ENCODE measurements at regions not wholly inside any gene's neighbourhood (a gene's known extent, or its start where the extent isn't known, plus 50 kb on each side); places are given as distances from the start of the nearest gene placed in this dataset.

GRCh38 chr7:140242057-140243031, 65.6 kb upstream of the KDM7A start:
- no peak for DNase-seq (ENCODE audit: low read depth in 2 of 2)

DNA sequence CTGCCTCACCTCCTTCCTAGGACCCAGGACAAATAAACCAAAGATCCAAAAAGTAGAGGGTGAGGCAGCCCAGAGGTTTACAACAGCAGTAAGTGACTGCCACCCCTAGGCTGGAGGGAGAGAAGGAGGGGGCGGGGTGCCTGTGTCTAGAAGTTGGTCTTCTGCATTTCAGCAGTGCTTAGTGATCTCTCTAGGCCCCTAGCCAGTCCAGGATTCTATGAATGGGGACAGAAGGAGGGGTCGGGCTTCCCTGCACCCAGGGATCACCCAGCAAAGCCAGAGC, 62.8 kb upstream of the KDM7A start:
- no peak for DNase-seq (ENCODE audit: low read depth in 2 of 2)

- no peak for DNase-seq (ENCODE audit: low read depth in 2 of 2)
Observed at GRCh38 chr7:140238778-140239652, 62.2 kb upstream of the KDM7A start.

DNA sequence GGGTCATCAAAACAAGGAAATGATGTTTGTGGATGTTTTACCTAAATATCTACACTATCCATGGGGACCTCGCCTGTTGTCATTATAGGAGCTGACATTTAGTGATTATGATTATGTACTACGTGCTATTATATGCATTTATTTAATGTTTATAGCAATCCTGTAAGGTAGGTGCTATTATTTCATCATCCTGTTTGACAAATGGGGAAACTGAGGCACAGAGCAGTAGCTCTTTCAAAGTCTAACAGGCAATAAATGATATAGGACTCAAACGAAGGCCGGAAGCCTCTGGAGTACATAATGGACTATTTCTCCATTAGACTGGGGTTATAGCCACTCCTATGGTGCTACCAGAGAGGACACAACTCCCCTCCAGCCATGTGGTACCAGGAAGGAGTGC, 60.6 kb upstream of the KDM7A start:
- DNase-seq (ENCODE audit: low read depth in 2 of 2) = no peak

- no peak for DNase-seq (ENCODE audit: low read depth in 2 of 2)
Observed at GRCh38 chr7:140236626-140237025, 59.8 kb upstream of the KDM7A start.

GRCh38 chr7:140235114-140235513, 58.3 kb upstream of the KDM7A start:
- DNase-seq (ENCODE audit: low read depth in 2 of 2) = no peak

DNA sequence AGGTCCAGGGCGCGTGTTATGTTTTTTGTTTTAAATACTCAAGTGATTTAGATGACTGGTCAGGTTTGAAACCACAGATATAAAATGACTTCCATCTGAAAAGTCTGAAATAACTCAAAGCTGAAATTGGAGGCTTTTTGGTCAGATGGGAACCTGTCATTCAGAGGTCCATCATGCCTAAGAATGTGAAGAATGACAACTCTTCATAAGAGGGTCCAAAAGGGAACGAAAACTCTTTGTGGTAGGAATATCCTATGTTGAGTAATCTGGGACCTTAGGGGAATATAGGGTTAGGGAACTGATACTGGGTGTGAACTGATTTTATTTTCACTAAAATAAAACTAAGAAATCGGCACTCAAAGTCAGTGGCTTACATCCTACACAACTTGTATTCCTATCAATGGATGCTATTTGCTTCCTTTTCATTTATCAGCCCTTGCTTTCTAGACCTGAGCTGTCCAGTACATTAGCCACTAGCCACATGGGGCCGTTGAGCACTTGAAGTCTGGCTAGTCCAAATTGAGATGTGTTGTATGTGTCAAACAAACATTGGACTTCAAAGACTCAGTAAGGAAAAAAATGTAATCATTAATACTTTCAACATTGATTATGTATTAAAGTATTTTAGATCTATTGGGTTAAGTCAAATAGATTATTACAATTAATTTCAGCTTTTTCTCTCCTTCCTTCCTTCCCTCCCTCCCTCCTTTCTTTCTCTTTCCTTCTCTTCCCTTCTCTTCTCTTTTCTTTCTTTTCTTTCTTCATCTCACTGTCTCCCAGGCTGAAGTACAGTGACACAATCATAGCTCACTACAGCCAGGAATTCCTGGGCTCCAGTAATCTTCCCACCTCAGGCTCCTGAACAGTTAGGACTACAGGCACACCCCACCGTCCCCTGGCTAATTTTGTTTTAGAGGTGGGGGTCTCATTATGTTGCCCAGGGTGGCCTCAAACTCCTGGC, 56.5 kb upstream of the KDM7A start:
- DNase-seq (ENCODE audit: low read depth in 2 of 2) = no peak

GRCh38 chr7:140231771-140232491, 55.1 kb upstream of the KDM7A start:
- DNase-seq (ENCODE audit: low read depth in 2 of 2) = peak in 1 of 2 donors; percentile 18

DNA sequence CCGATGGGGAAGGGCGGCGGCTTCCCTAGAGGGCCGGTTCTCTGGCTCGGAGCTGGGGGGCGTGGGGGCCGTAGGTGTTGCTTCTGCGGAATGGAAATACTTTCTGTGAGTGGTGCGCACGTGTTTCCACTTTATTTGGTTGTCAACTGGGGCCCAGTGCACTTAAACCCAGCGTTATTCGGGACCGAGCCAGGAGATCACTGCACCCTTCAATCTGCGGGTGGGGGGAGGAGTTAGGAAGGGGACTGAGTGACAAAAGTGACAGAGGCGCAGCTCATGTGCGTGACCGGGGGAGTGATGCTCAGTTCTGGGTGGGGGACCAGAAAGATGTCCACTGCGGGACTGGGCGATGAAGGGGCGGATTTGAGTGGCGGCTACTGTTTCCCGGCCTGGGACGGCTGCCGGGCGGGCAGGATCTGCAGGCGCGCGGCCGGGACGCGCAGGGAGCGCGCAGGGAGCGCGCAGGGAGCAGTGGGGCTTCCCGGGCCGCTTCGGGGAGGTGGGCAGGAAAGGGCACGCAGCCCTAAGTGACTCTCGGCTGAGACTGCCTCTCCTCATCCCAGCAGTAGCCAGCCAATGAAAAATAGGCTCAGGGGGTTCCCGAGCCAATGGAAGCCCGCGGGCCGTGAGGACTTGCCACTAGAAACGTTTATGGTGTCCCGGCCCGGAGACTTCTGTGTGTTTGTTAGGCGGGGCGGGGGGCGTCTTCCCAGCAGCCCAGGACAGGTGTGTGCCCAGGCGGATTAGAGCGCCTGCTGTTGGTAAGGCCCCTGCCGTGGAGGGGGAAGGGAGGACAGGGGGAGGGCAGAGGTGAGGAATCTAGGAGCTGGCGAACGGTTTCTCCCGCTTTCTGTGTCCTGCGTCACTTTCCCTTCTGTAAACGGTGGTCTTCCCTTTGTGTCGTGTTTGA, 54.3 kb upstream of the KDM7A start:
- DNase-seq (ENCODE audit: low read depth in 2 of 2) = peak; percentile 37 to 61

DNA sequence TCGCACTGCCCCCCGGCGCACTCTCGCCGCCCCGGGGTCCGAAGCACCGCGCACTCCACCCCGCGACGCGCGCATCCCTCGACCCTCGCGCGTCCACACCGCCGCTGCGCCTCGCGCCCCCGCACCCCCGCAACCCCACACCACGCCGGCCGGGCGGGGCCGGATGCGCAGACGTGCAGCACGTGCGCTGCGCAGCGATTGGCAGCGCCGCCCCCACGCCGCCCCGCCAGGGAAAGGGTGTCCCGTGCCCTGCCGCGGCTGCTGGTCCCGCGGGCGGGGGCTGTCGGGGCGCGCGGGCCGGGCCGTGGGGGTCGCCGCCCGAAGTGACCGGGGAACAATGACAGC, 53.7 kb upstream of the KDM7A start:
- peak; percentile 53 to 67 for DNase-seq (ENCODE audit: low read depth in 2 of 2)

GRCh38 chr7:140229591-140230515, 53.1 kb upstream of the KDM7A start:
- peak in 1 of 2 donors; percentile 31 for DNase-seq (ENCODE audit: low read depth in 2 of 2)

GRCh38 chr7:140229101-140229525, 52.3 kb upstream of the KDM7A start:
- no peak for DNase-seq (ENCODE audit: low read depth in 2 of 2)

Data from activated CD8-positive, alpha-beta memory T cell treated with anti-CD3 and anti-CD28 coated beads for 4 hours (primary cell).